Muscle of leg (tissue), 3 donors: ENCODE measurements at regions not wholly inside any gene's neighbourhood (a gene's known extent, or its start where the extent isn't known, plus 50 kb on each side); places are given as distances from the start of the nearest gene placed in this dataset.
"Not testable (repeated sequence)": the region's sequence is repeated elsewhere in the genome, so short reads cannot be mapped to it uniquely, and the experiment has no call there.

Experiments used
- DNase-seq: peaks from one replicate; pipeline ENCODE4 v3.0.0; 2013
- H3K27ac ChIP-seq: one replicate; pipeline ENCODE4 v1.5.1; 2013; ENCODE audit warnings: mild to moderate bottlenecking, low read length, control low read depth
- H3K27me3 ChIP-seq: one replicate; pipeline ENCODE4 v1.6.1; 2013; ENCODE audit warnings: low read length; ENCODE audit not compliant: control insufficient read depth, insufficient read depth
- H3K36me3 ChIP-seq: one replicate; pipeline ENCODE4 v1.6.1; 2013; ENCODE audit warnings: low read length; ENCODE audit not compliant: control insufficient read depth, insufficient read depth
- H3K4me1 ChIP-seq: one replicate; pipeline ENCODE4 v1.6.1; 2013; ENCODE audit warnings: low read length; ENCODE audit not compliant: control insufficient read depth, insufficient read depth
- H3K4me3 ChIP-seq: one replicate; pipeline ENCODE4 v1.5.1; 2013; ENCODE audit warnings: low read length, control low read depth
- H3K9me3 ChIP-seq: replicated peaks from 2 replicates; pipeline ENCODE4 v1.6.1; 2013; ENCODE audit warnings: low read depth, low read length; ENCODE audit not compliant: control insufficient read depth
- WGBS: methylation state at CpG from one replicate; pipeline ENCODE4 v1.1.5; 2013; ENCODE audit warnings: missing lambda C conversion rate; ENCODE audit not compliant: insufficient coverage; 5-methylcytosine and 5-hydroxymethylcytosine counted together

DNA sequence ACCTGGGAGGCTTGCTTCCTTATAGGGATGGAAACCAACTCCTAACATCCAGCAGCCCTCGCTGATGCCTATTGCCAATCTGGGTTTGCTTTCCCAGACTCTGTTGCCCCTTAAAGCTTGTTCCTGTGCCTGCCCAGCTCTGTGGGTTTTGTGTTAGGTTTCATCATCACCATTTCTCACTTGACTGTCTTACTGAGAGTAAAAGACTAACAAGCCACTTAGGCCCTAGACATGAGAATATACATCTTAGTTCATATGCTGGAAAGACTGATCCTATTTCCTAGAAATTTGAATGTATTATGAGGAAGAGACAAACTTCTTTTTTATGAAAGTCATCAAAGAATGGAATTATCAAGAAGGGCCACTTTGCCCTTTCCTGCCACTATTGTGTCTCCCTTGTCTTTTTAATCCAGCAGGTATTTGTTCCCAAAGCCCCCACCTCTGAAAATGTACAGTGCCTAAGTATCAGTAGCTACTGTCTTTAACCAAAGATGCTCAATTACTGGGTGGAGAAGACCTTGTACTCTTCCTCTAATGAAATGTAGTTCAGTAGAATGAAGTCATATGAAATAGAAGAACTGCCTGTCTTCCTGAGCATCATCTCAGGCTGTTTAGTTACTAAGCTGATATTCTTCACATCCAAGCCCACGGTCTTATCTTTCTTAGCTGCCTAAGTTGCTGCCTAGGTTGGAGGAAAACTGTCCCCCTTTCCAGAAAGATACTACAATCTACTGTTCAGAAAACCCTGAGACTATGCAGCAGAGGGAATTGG lies 59.8 kb upstream of the ZPLD1 start:
- no peaks in the 10 kb centered on the region for H3K36me3 ChIP-seq
- no peak overlapping the region for H3K27ac ChIP-seq
- H3K4me3 ChIP-seq: no peak overlapping the region
- no peak for DNase-seq
- H3K4me1 ChIP-seq: no peaks in the 10 kb centered on the region
- no peaks in the 10 kb centered on the region for H3K27me3 ChIP-seq
- no peaks in the 10 kb centered on the region for H3K9me3 ChIP-seq
- no CpG with 5 or more reads among the region's 2 CpGs for WGBS

DNA sequence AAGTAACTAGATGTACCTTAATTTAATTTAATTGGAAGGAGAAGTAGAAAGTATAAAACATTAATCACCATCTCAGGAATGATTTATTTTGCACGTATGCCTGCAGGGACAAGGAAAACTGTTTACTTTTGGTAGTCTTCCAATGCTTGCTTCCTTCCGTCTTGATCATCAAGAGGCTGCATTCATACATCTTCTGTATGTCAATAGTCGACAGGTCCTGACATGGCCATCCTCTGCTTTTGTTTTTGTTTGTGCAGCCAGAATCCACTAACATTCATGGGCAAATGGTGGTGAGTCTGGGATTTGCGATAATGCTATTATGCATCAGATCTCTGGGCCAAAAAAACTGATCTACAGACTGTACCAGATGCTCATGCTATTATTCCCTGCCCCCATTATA lies 56.6 kb upstream of the ZPLD1 start:
- DNase-seq: no peak
- Histone ChIP-seq H3K27ac (no peak overlapping the region), H3K4me1 (no peaks in the 10 kb centered on the region), H3K4me3 (no peak overlapping the region), H3K9me3 (no peaks in the 10 kb centered on the region), H3K36me3 (no peaks in the 10 kb centered on the region), H3K27me3 (no peaks in the 10 kb centered on the region)
- 70% methylated on average over 2 of the region's 4 CpGs for WGBS

DNA sequence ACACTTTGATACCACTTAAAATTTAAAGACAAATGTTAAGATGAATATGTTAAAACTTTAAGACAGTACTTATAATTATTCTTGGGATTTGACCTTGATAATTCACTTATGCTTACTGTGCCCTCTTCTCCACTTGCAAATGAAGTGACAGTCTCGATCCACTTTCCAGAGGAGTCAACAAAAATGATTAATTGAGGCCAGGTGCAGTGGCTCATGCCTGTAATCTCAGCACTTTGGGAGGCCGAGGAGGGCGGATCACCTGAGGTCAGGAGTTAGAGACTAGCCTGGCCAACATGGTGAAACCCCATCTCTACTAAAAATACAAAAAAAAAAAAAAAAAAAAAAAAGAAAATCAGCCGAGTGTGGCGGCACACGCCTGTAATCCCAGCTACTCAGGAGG lies 52.6 kb upstream of the ZPLD1 start:
- not testable (repeated sequence) for H3K27ac ChIP-seq, H3K4me3 ChIP-seq, H3K9me3 ChIP-seq, H3K27me3 ChIP-seq, H3K36me3 ChIP-seq, DNase-seq, H3K4me1 ChIP-seq
- WGBS: 70% methylated on average over 4 of the region's 6 CpGs
